DND-41 (cell line): ENCODE measurements at regions not wholly inside any gene's neighbourhood (a gene's known extent, or its start where the extent isn't known, plus 50 kb on each side); places are given as distances from the start of the nearest gene placed in this dataset.

Experiments used
- EZH2 ChIP-seq: IDR thresholded peaks from 3 replicates; pipeline ENCODE4 v1.6.1; 2012; ENCODE audit warnings: borderline replicate concordance, low read depth, mild to moderate bottlenecking, moderate library complexity, low read length, inconsistent platforms; ENCODE audit not compliant: severe bottlenecking
- TF ChIP-seq, protein P1 (sequence below): IDR thresholded peaks from 2 replicates; pipeline ENCODE4 v1.5.1; 2012; ENCODE audit warnings: borderline replicate concordance, low read length, moderate library complexity, mild to moderate bottlenecking; ENCODE audit not compliant: poor library complexity, severe bottlenecking; ENCODE audit errors: extremely low read depth

DNA sequence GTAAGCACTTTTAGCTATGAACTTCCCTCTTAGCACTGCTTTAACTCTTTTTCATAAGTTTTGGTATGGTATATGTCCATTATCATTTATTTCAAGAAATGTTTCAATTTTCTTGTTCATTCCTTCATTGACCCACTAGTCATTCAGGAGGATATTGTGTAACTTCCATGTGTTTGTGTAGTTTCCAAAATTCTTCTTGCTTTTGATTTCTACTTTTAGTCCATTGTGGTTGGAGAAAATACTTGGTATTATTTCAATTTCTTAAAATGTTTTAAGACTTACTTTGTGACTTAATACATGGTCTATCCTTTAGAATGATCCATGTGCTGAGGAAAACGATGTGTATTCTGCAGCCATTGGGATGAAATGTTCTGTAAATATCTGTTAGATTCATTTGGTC, 176.5 kb downstream of the CENPW start:
- TF ChIP-seq, protein P1, sequence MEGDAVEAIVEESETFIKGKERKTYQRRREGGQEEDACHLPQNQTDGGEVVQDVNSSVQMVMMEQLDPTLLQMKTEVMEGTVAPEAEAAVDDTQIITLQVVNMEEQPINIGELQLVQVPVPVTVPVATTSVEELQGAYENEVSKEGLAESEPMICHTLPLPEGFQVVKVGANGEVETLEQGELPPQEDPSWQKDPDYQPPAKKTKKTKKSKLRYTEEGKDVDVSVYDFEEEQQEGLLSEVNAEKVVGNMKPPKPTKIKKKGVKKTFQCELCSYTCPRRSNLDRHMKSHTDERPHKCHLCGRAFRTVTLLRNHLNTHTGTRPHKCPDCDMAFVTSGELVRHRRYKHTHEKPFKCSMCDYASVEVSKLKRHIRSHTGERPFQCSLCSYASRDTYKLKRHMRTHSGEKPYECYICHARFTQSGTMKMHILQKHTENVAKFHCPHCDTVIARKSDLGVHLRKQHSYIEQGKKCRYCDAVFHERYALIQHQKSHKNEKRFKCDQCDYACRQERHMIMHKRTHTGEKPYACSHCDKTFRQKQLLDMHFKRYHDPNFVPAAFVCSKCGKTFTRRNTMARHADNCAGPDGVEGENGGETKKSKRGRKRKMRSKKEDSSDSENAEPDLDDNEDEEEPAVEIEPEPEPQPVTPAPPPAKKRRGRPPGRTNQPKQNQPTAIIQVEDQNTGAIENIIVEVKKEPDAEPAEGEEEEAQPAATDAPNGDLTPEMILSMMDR = no peak
- TF ChIP-seq EZH2 = no peak
